Fibroblast of pulmonary artery (primary cell): ENCODE measurements at regions not wholly inside any gene's neighbourhood (a gene's known extent, or its start where the extent isn't known, plus 50 kb on each side); places are given as distances from the start of the nearest gene placed in this dataset.
"Not testable (repeated sequence)": the region's sequence is repeated elsewhere in the genome, so short reads cannot be mapped to it uniquely, and the experiment has no call there.

Source experiments
- DNase-seq: peaks from one replicate; pipeline ENCODE4 v3.0.0-alpha.2; 2010; ENCODE audit warnings: low read depth
- H3K4me3 ChIP-seq: replicated peaks from 2 replicates; pipeline ENCODE4 v1.5.1; 2011; ENCODE audit warnings: low read depth, mild to moderate bottlenecking, control low read depth, low read length, moderate library complexity
- TF ChIP-seq, protein P1 (sequence below): IDR thresholded peaks from 2 replicates; pipeline ENCODE4 v1.5.1; 2011; ENCODE audit warnings: mild to moderate bottlenecking, control low read depth, low read length, inconsistent platforms; ENCODE audit errors: missing control alignments

DNA sequence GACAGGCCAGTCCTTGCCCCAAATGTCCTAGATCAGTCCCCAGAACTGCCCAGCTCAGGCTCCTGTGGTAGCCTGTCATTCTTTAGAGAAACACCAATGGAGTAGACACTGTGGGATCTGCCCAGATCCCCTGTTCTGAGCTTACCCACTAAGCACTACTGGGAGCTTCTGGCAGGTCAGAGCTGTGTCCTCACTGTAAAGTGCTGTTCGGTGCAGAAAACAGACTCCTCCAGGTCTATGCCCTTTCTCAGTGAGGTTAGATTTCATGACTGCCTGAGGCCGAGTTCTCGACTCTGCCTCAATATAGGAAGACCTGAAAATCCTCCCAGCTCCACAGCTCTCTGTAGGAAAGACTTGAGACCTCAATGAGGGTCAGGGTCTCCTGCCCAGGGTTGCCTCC is 67.5 kb upstream of the IGLL5 start:
- no peak overlapping the region for H3K4me3 ChIP-seq
- DNase-seq: no peak
- TF ChIP-seq, protein P1, sequence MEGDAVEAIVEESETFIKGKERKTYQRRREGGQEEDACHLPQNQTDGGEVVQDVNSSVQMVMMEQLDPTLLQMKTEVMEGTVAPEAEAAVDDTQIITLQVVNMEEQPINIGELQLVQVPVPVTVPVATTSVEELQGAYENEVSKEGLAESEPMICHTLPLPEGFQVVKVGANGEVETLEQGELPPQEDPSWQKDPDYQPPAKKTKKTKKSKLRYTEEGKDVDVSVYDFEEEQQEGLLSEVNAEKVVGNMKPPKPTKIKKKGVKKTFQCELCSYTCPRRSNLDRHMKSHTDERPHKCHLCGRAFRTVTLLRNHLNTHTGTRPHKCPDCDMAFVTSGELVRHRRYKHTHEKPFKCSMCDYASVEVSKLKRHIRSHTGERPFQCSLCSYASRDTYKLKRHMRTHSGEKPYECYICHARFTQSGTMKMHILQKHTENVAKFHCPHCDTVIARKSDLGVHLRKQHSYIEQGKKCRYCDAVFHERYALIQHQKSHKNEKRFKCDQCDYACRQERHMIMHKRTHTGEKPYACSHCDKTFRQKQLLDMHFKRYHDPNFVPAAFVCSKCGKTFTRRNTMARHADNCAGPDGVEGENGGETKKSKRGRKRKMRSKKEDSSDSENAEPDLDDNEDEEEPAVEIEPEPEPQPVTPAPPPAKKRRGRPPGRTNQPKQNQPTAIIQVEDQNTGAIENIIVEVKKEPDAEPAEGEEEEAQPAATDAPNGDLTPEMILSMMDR: no peak

DNA sequence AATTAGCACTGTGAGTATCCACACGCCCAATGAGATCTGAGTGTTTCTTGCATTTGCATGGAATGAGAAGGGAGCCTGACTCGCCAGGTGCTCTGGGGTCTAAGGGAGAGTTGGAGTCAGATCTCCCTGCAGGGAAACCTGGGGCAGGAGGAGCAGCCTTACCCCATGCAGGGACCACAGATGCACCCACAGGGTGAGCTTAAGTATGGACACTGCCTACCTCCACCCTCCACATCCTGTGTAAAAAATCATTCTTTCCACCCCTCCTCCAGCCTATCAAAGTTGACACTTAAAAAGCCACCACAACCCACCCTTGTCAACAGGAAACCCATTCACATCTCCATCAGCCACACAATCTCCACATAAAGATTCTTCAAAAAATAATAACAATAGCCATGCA is 67.0 kb upstream of the IGLL5 start:
- no peak overlapping the region for H3K4me3 ChIP-seq
- TF ChIP-seq, protein P1: no peak
- no peak for DNase-seq

DNA sequence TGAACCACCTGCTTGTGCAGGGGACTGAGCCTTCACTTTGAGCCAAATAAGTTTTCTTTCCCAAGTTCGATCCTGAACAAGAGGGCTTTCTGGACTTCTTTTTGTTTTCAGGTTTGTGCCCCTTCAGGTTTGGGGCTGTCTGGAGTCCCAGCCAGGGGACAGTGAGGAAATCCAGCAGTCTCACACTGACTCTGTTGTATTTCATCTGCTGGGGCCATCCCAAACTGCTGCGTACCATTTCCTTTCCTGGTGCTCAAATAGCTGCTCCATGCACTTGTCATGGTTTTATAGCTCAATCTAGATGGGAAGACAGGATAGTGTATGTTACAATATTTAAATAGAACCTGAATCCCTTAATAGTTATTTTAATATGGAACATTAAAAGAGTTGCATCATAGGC is 66.3 kb upstream of the IGLL5 start:
- no peak for DNase-seq
- no peak overlapping the region for H3K4me3 ChIP-seq
- TF ChIP-seq, protein P1: no peak

DNA sequence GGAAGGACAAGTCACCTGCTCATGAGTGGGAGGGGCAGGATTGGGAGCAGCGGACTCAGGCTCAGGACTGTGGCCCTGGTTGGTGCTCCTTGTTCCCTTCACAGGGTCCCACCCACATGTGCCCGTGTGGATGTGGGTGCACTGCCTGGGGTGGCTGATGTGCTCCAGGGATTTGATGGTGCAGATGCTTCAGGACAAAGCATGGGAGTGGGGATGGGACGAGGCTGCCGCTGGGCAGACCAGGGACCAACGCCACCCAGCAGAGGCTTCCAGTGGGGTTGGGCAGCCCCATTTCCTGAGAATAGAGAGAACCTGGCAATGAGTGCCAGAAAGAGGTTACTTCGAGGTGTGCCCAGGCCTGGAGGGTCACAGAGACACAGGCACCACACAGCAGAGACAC is 65.5 kb upstream of the IGLL5 start:
- TF ChIP-seq, protein P1: no peak
- H3K4me3 ChIP-seq: no peak overlapping the region
- no peak for DNase-seq

DNA sequence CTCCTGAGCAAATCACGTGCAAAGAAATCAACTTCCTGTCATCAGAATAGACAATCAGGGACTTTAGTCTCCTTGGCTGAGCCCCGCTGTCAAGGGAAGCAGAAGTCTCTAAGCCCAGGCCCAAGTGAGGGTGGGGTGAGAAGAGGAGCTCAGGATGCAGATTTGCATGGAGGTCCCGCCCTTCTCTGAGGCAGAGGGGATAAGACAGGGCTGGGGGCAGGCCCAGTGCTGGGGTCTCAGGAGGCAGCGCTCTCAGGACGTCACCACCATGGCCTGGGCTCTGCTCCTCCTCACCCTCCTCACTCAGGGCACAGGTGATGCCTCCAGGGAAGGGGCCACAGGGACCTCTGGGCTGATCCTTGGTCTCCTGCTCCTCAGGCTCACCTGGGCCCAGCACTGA is 65.1 kb upstream of the IGLL5 start:
- not testable (repeated sequence) for H3K4me3 ChIP-seq, DNase-seq

DNA sequence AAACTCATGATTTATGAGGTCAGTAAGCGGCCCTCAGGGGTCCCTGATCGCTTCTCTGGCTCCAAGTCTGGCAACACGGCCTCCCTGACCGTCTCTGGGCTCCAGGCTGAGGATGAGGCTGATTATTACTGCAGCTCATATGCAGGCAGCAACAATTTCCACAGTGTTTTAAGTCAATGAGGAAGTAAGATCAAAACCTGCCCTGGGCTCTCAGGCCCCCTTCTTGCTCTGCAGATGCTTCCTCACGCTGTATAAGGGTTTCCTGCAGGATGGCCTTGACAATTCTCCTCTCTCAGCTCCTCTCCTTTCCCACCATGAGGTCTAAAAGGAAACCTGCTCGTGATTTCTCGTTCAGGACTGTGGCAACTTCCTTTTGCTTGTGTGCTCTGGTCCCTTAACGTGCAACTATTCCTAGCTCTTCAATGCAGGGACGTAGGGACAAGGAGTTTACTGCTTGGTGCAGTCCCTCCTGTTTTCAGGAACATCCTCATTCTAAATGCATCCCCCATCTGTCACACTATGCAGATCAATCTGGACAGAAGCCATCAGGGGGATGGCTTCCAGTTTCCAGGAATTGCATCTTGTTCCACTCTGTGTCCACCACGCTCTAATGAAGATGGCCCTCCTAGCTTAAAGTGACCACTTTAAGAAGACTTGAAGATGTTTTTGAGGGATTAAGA is 64.3 kb upstream of the IGLL5 start:
- TF ChIP-seq, protein P1: no peak
- no peak for DNase-seq
- H3K4me3 ChIP-seq: no peak overlapping the region

DNA sequence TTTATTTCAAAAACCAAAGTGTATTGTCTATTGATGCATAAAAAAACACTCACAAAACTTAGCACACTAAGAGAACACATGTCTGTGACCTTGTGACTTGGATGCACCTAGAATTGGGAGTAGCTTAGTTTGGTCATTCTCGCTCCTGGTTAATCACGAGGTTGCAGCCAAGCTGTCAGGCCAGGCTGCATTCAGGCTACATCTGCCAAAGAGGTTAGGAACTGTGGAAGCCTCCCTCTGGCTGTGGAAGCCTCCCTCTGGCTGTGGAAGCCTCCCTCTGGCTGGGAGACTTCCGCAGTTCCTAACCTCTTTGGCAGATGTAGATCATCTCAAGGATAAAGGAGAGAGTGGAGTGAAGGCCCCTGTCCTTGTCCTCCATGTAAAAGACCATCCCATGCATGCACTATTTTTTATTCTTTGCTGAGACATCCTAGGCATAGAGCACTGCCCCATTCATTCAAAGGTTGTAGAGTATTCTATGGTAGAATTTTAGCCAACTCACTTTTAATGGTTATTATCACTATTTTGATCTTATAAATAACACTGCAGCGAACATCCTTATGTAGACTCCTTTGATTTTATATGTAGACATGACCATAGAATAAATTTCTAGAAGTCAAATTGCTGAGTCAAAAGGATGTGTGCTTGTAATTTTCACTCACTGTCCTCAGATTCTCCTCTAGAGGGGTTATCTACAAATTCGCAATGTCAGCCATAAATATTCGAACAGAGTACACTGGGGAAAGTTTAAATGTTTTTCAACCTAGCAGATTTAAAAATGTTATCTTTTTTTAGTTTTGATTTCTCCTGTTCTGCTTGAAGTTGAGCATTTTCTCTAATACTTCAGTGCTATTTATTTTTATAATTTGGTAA is 63.0 kb upstream of the IGLL5 start:
- TF ChIP-seq, protein P1: no peak
- H3K4me3 ChIP-seq: no peak overlapping the region
- DNase-seq: no peak
